Smooth muscle cell (in vitro differentiated cells): ENCODE measurements at regions not wholly inside any gene's neighbourhood (a gene's known extent, or its start where the extent isn't known, plus 50 kb on each side); places are given as distances from the start of the nearest gene placed in this dataset.

ENCODE experiments used
- DNase-seq: peaks from one replicate; lab custom pipeline; 2025; ENCODE audit not compliant: unreplicated experiment; lab: John Stamatoyannopoulos, UW
- H2AFZ ChIP-seq: fragments of 200-600 bp; sonication (generic); 2 replicates; pipeline ENCODE4 v1.6.0; 2016; ENCODE audit warnings: antibody characterized with exemption, low read depth, mild to moderate bottlenecking
- H3F3A ChIP-seq: fragments of 200-600 bp; sonication (generic); 2 replicates; pipeline ENCODE4 v1.6.0; 2017; ENCODE audit warnings: antibody characterized with exemption, low read depth
- H3K27ac ChIP-seq: fragments of 200-600 bp; sonication (generic); 2 replicates; pipeline ENCODE4 v1.5.1; 2016; ENCODE audit warnings: low read depth, mild to moderate bottlenecking
- H3K27me3 ChIP-seq: fragments of 200-600 bp; sonication (generic); 2 replicates; pipeline ENCODE4 v1.6.1; 2016; ENCODE audit warnings: low read depth, mild to moderate bottlenecking
- H3K36me3 ChIP-seq: fragments of 200-600 bp; sonication (generic); 2 replicates; pipeline ENCODE4 v1.5.1; 2016; ENCODE audit warnings: low read depth
- H3K4me1 ChIP-seq: fragments of 200-600 bp; sonication (generic); 2 replicates; pipeline ENCODE4 v1.5.1; 2016; ENCODE audit warnings: low read depth
- H3K4me2 ChIP-seq: fragments of 200-600 bp; sonication (generic); 2 replicates; pipeline ENCODE4 v1.6.0; 2016; ENCODE audit warnings: mild to moderate bottlenecking
- H3K4me3 ChIP-seq: fragments of 200-600 bp; sonication (generic); 2 replicates; pipeline ENCODE4 v1.5.1; 2016; ENCODE audit warnings: mild to moderate bottlenecking
- H3K79me2 ChIP-seq: fragments of 200-600 bp; sonication (generic); 2 replicates; pipeline ENCODE4 v1.6.0; 2016; ENCODE audit warnings: low read depth, mild to moderate bottlenecking
- H3K9ac ChIP-seq: fragments of 200-600 bp; sonication (generic); 2 replicates; pipeline ENCODE4 v1.6.0; 2016; ENCODE audit warnings: low read depth
- H3K9me3 ChIP-seq: fragments of 200-600 bp; sonication (generic); replicated peaks from 2 replicates; pipeline ENCODE4 v1.5.1; 2016; ENCODE audit warnings: low read depth
- H4K20me1 ChIP-seq: fragments of 200-600 bp; sonication (generic); 2 replicates; pipeline ENCODE4 v1.6.0; 2016; ENCODE audit warnings: low read depth
- WGBS: methylation state at CpG from one replicate; pipeline ENCODE4 v1.1.7; 2016; ENCODE audit warnings: low lambda C conversion rate; 5-methylcytosine and 5-hydroxymethylcytosine counted together
- TF ChIP-seq, protein P1 (sequence below): fragments of 200-600 bp; sonication (generic); IDR thresholded peaks from 2 replicates; pipeline ENCODE4 v1.5.1; 2017; ENCODE audit warnings: borderline replicate concordance, mild to moderate bottlenecking, antibody characterized with exemption; ENCODE audit not compliant: insufficient read depth, poor library complexity, severe bottlenecking

DNA sequence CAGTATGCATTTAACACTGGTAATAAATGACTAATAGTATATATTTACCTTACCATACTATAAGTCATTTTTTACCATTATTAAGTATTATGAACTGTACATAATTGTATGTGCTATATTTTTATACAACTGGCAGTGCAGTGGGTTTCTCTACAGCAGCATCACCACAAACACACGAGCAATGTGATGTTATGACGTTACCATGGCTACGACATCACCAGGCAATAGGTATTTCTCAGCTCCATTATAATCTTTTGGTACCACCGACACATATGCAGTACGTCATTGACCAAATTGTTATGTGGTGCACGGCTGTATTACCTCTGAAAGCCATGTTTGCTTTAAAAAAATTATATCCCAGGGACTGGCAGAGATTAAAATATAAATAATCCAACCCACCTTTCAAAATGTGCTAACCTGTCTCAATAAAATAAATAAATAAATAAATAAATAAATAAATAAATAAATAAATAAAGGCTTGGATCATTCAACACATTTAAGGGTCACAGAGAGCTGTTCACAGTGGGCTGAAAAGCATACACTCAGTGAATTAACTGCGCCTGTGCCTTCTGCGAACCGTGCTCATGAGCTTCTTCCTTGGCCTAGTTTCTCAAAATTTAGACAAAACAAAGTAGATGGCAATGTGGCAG lies 121.4 kb upstream of the SLC35F3 start:
- H3K4me3 ChIP-seq = no peak overlapping the region
- no peaks in the 10 kb centered on the region for H3F3A ChIP-seq
- H3K4me2 ChIP-seq = no peak overlapping the region
- DNase-seq = no peak
- TF ChIP-seq, protein P1, sequence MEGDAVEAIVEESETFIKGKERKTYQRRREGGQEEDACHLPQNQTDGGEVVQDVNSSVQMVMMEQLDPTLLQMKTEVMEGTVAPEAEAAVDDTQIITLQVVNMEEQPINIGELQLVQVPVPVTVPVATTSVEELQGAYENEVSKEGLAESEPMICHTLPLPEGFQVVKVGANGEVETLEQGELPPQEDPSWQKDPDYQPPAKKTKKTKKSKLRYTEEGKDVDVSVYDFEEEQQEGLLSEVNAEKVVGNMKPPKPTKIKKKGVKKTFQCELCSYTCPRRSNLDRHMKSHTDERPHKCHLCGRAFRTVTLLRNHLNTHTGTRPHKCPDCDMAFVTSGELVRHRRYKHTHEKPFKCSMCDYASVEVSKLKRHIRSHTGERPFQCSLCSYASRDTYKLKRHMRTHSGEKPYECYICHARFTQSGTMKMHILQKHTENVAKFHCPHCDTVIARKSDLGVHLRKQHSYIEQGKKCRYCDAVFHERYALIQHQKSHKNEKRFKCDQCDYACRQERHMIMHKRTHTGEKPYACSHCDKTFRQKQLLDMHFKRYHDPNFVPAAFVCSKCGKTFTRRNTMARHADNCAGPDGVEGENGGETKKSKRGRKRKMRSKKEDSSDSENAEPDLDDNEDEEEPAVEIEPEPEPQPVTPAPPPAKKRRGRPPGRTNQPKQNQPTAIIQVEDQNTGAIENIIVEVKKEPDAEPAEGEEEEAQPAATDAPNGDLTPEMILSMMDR = no peak
- H3K36me3 ChIP-seq = no peaks in the 10 kb centered on the region
- no peaks in the 10 kb centered on the region for H3K27me3 ChIP-seq
- H3K4me1 ChIP-seq = no peaks in the 10 kb centered on the region
- no peak overlapping the region for H3K9ac ChIP-seq
- WGBS = 95% methylated on average over 9 of the region's 9 CpGs
- peaks cover 5% of the 10 kb centered on the region for H3K9me3 ChIP-seq
- no peak overlapping the region for H3K27ac ChIP-seq
- no peaks in the 10 kb centered on the region for H4K20me1 ChIP-seq
- no peak overlapping the region for H2AFZ ChIP-seq
- H3K79me2 ChIP-seq = no peaks in the 10 kb centered on the region

DNA sequence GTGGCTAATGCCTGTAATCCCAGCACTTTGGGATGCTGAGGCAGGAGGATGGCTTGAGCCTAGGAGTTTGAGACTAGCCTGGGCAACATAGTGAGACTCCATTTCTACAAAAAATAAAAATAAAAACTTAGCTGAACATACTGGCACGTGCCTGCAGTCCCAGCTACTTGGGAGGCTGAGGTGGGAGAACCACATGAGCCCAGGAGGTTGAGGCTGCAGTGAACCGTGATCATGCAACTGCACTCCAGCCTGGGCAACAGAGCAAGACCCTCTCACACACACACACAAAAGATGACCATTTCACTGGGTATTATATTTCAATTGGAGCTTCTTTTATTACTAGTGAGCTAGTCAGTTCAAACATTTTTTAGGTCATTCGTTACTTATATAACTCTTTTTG lies 116.9 kb upstream of the SLC35F3 start:
- H3K9ac ChIP-seq = no peak overlapping the region
- no peak for DNase-seq
- H3K27ac ChIP-seq = no peak overlapping the region
- no peaks in the 10 kb centered on the region for H3K9me3 ChIP-seq
- H3K27me3 ChIP-seq = no peaks in the 10 kb centered on the region
- H3K4me3 ChIP-seq = no peak overlapping the region
- TF ChIP-seq, protein P1 = no peak
- H2AFZ ChIP-seq = no peak overlapping the region
- no peaks in the 10 kb centered on the region for H3F3A ChIP-seq
- H3K4me1 ChIP-seq = no peaks in the 10 kb centered on the region
- no peak overlapping the region for H3K4me2 ChIP-seq
- no peaks in the 10 kb centered on the region for H3K79me2 ChIP-seq
- 83% methylated on average over 3 of the region's 3 CpGs for WGBS
- H4K20me1 ChIP-seq = no peaks in the 10 kb centered on the region
- no peaks in the 10 kb centered on the region for H3K36me3 ChIP-seq

DNA sequence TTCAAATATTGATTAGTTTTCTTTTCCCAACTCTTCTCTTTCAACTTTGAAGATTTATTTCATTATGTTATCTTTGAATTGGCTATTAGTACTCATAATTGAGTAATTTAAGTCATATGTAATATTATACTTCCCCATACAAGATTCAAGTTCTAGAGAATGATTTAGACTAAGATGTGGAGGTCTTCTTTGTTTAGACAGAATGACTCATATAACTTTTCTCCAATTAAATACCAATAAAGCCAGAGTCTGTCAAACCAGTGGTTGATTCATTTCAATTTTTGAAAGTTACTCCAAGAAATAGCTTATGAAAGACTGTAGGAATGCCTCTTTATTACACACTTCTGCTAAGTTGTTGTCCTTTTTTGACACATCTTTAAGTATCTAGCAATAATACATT lies 115.8 kb upstream of the SLC35F3 start:
- Histone ChIP-seq H3K27ac (no peak overlapping the region), H3K27me3 (no peaks in the 10 kb centered on the region), H3K79me2 (no peaks in the 10 kb centered on the region), H3K4me1 (no peaks in the 10 kb centered on the region), H4K20me1 (no peaks in the 10 kb centered on the region), H3K4me2 (no peak overlapping the region), H3K36me3 (no peaks in the 10 kb centered on the region), H2AFZ (no peak overlapping the region), H3F3A (no peaks in the 10 kb centered on the region), H3K9ac (no peak overlapping the region), H3K9me3 (no peaks in the 10 kb centered on the region), H3K4me3 (no peak overlapping the region)
- DNase-seq = no peak
- TF ChIP-seq, protein P1 = no peak

DNA sequence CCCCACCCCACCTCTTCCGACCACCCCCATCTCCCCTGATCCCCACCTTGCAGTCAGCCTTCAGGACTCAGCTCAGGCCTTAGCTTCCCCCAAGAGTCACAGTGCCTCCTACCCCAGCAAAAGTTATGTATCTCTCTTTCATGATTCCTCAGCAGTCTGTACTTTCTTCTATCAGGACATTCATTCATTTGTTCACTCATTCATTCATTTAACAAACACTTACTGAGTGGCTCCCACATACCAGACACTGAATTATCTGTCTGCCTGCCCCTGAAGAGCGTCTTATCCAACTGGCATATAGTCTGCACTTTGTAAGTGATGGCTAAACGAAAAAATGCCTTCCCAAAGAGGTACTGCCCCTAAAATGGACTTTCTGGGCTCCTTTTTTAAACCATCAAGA lies 114.4 kb upstream of the SLC35F3 start:
- Histone ChIP-seq H3K79me2 (no peaks in the 10 kb centered on the region), H4K20me1 (no peaks in the 10 kb centered on the region), H3K27me3 (no peaks in the 10 kb centered on the region), H3K9ac (no peak overlapping the region), H2AFZ (no peak overlapping the region), H3F3A (no peaks in the 10 kb centered on the region), H3K27ac (no peak overlapping the region), H3K36me3 (no peaks in the 10 kb centered on the region), H3K4me2 (no peak overlapping the region), H3K4me1 (no peaks in the 10 kb centered on the region), H3K4me3 (no peak overlapping the region), H3K9me3 (no peaks in the 10 kb centered on the region)
- 73% methylated on average over 3 of the region's 3 CpGs for WGBS
- no peak for DNase-seq
- TF ChIP-seq, protein P1 = no peak
